ENCODE measurements at regions not wholly inside any gene's neighbourhood (a gene's known extent, or its start where the extent isn't known, plus 50 kb on each side); places are given as distances from the start of the nearest gene placed in this dataset.
A peak's percentile ranks its signal among the peaks of the same experiment; 100 is the strongest.

DNA sequence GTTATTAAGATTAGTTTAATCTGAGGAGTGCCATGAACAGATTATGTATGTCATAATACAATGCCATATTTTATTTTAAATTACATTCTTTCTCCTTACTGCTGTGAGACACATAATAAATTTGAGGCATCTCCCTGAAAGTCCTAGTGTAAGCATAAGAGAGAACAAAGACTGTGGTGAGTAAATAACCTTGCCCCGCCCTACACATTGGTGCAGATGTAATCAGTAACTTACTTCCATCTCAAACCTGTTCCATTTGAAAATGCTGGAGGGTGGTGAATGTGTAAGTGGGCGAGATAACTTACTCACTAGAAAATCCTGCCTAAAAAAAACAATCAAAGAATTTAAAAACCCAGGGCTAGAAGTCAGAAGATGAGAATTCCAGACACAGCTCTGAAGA, 338.1 kb upstream of the SLIT2 start:
- H3K4me3 Mint-ChIP-seq: no peak overlapping the region
- peaks cover 10% of the 10 kb centered on the region for H3K4me1 Mint-ChIP-seq (ENCODE audit: low read depth)
- H3K36me3 Mint-ChIP-seq (ENCODE audit: low read depth): peaks cover 11% of the 10 kb centered on the region; the same call in 1 of the 2 replicates
- no peak for DNase-seq
- H3K9me3 Mint-ChIP-seq: peaks cover 14% of the 10 kb centered on the region
- peaks cover 3% of the 10 kb centered on the region; the same call in 1 of the 2 replicates for H3K27me3 Mint-ChIP-seq (ENCODE audit: insufficient read depth)
- TF ChIP-seq, protein P1, sequence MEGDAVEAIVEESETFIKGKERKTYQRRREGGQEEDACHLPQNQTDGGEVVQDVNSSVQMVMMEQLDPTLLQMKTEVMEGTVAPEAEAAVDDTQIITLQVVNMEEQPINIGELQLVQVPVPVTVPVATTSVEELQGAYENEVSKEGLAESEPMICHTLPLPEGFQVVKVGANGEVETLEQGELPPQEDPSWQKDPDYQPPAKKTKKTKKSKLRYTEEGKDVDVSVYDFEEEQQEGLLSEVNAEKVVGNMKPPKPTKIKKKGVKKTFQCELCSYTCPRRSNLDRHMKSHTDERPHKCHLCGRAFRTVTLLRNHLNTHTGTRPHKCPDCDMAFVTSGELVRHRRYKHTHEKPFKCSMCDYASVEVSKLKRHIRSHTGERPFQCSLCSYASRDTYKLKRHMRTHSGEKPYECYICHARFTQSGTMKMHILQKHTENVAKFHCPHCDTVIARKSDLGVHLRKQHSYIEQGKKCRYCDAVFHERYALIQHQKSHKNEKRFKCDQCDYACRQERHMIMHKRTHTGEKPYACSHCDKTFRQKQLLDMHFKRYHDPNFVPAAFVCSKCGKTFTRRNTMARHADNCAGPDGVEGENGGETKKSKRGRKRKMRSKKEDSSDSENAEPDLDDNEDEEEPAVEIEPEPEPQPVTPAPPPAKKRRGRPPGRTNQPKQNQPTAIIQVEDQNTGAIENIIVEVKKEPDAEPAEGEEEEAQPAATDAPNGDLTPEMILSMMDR (IDR thresholded peaks at IDR 0.05): no peak
- H3K27ac Mint-ChIP-seq: no peak overlapping the region

DNA sequence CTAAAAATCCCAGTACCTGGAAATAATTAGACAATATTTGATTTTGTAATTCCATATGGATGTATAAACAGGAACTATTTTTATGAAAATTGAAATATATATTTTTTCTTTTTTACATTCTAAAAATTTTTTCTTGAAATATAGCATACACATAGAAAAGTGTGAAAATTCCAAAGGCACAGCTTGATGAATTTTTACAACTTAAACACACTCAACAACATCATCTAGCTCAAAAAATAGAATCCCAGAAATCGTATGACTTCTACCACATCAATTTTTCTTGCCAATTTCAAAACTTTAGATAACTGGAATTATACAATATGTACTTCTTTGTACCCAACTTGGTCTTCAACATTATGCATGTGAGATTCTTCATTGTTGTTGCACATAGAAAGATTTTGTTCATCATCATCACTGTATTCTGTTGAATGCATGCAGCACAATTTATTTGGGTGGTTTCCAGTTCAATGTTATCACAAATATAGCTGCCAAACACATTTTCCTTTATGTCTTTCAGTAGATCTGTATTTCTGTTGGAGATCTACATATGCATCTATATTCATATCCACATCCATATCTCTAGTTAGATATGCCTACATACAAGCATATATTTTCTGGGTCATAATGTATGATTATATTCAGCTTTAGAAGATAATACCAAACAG, 340.7 kb upstream of the SLIT2 start:
- DNase-seq: no peak
- no peak overlapping the region for H3K4me3 Mint-ChIP-seq
- H3K4me1 Mint-ChIP-seq (ENCODE audit: low read depth): peaks cover 10% of the 10 kb centered on the region
- H3K9me3 Mint-ChIP-seq: no peaks in the 10 kb centered on the region
- TF ChIP-seq, protein P1 (IDR thresholded peaks at IDR 0.05): no peak
- H3K27me3 Mint-ChIP-seq (ENCODE audit: insufficient read depth): no peaks in the 10 kb centered on the region
- H3K36me3 Mint-ChIP-seq (ENCODE audit: low read depth): no peaks in the 10 kb centered on the region
- no peak overlapping the region for H3K27ac Mint-ChIP-seq

DNA sequence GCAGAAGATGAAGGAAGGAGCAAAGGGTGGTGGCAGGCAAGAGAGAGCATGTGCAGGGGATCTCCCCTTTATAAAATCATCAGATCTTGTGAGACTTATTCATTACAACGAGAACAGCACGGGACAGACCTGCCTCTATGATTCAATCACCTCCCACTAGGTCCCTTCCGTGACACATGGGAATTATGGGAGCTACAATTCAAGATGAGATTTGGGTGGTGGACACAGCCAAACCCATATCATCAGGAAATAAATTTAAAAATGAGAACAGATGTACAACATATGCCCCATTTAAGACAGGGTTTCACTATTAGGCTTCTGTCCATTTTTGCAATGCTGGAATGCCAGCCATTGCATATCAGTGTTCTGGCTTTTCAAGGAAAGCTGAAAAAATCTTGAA, 346.7 kb upstream of the SLIT2 start:
- no peaks in the 10 kb centered on the region for H3K36me3 Mint-ChIP-seq (ENCODE audit: low read depth)
- no peak for DNase-seq
- no peaks in the 10 kb centered on the region for H3K4me1 Mint-ChIP-seq (ENCODE audit: low read depth)
- H3K27me3 Mint-ChIP-seq (ENCODE audit: insufficient read depth): no peaks in the 10 kb centered on the region
- H3K27ac Mint-ChIP-seq: no peak overlapping the region
- TF ChIP-seq, protein P1 (IDR thresholded peaks at IDR 0.05): no peak
- H3K4me3 Mint-ChIP-seq: no peak overlapping the region
- H3K9me3 Mint-ChIP-seq: no peaks in the 10 kb centered on the region

DNA sequence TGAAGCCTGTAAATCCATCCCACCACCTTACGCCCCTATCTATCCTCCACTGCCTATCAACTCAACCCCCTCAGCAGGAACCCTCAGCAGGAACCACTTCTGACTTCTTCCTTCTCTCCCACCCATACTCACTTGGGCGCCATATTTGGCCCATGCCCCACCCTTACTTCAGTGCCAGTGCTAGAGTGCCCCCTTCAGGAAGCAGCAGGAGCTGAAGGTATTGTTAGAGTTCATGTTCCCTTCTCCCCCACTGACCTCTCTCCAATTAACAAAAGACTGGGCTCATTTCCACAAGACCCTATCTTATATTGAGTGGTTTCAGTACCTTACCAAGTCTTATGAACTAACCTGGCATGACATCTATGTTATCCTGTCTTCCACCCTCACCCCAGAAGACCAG, 363.1 kb upstream of the SLIT2 start:
- H3K27ac Mint-ChIP-seq: no peak overlapping the region
- H3K36me3 Mint-ChIP-seq (ENCODE audit: low read depth): peaks cover 8% of the 10 kb centered on the region; the same call in 1 of the 2 replicates
- TF ChIP-seq, protein P1 (IDR thresholded peaks at IDR 0.05): peak; percentile 25; the same call in 1 of the 2 replicates
- H3K9me3 Mint-ChIP-seq: no peaks in the 10 kb centered on the region
- no peak for DNase-seq
- peaks cover 11% of the 10 kb centered on the region for H3K4me1 Mint-ChIP-seq (ENCODE audit: low read depth)
- H3K4me3 Mint-ChIP-seq: no peak overlapping the region
- H3K27me3 Mint-ChIP-seq (ENCODE audit: insufficient read depth): no peaks in the 10 kb centered on the region

DNA sequence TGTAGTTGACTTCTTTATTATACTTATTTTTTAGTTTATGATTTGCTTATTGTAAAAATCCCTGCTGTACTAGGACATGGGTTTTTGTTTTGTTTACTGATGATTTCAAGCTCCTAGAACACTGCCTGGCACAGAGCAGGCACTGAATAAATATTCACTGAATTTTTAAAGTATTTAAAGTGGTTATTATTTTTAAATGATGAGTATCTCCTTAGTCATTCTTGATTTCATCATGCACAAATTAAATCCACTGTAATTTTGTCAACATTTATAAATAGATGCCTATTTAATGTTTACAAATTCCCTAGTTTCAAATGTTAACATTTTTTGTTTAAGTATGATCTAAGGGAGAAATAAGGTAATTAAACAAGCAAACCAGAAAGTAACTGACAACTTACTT, 367.9 kb upstream of the SLIT2 start:
- TF ChIP-seq, protein P1 (IDR thresholded peaks at IDR 0.05): no peak

More for the DNA sequence above, 367.9 kb upstream of the SLIT2 start:
- Mint-ChIP-seq H3K4me3 (no peak overlapping the region), H3K9me3 (no peaks in the 10 kb centered on the region), H3K4me1 (ENCODE audit: low read depth) (peaks cover 45% of the 10 kb centered on the region), H3K36me3 (ENCODE audit: low read depth) (peaks cover 6% of the 10 kb centered on the region; the same call in 1 of the 2 replicates), H3K27ac (no peak overlapping the region), H3K27me3 (ENCODE audit: insufficient read depth) (no peaks in the 10 kb centered on the region)
- peak; percentile 33 for DNase-seq
